Activated CD4-positive, alpha-beta T cell treated with anti-CD3 and anti-CD28 coated beads for 1 hour (primary cell): ENCODE measurements at regions not wholly inside any gene's neighbourhood (a gene's known extent, or its start where the extent isn't known, plus 50 kb on each side); places are given as distances from the start of the nearest gene placed in this dataset.
"Not testable (repeated sequence)": the region's sequence is repeated elsewhere in the genome, so short reads cannot be mapped to it uniquely, and the experiment has no call there.

Experiments used
- DNase-seq: peaks from one replicate; pipeline ENCODE4 v3.0.0-alpha.2; 2020

GRCh38 chr4:26048378-26048882 lies 134.4 kb downstream of the SMIM20 start:
- DNase-seq = no peak

- no peak for DNase-seq
Measured at GRCh38 chr4:26048950-26049349, 134.9 kb downstream of the SMIM20 start.

GRCh38 chr4:26049447-26049846 lies 135.4 kb downstream of the SMIM20 start:
- DNase-seq = no peak

- DNase-seq = no peak
Measured at GRCh38 chr4:26050212-26050643, 136.2 kb downstream of the SMIM20 start.

- DNase-seq = no peak
Measured at GRCh38 chr4:26050671-26051070, 136.7 kb downstream of the SMIM20 start.

GRCh38 chr4:26051240-26051639 lies 137.2 kb downstream of the SMIM20 start:
- no peak for DNase-seq

- no peak for DNase-seq
Measured at GRCh38 chr4:26052663-26053541, 138.9 kb downstream of the SMIM20 start.

- no peak for DNase-seq
Measured at GRCh38 chr4:26053761-26054160, 139.7 kb downstream of the SMIM20 start.

GRCh38 chr4:26055855-26056254 lies 141.8 kb downstream of the SMIM20 start:
- DNase-seq = no peak

- no peak for DNase-seq
Measured at GRCh38 chr4:26056406-26056805, 142.4 kb downstream of the SMIM20 start.

- not testable (repeated sequence) for DNase-seq
Measured at GRCh38 chr4:26057839-26058238, 143.8 kb downstream of the SMIM20 start.

- DNase-seq = no peak
Measured at GRCh38 chr4:26058537-26058936, 144.5 kb downstream of the SMIM20 start.

GRCh38 chr4:26059391-26060154 lies 145.6 kb downstream of the SMIM20 start:
- no peak for DNase-seq

- no peak for DNase-seq
Measured at GRCh38 chr4:26060286-26060685, 146.3 kb downstream of the SMIM20 start.

- DNase-seq = no peak
Measured at GRCh38 chr4:26061248-26061986, 147.4 kb downstream of the SMIM20 start.

GRCh38 chr4:26062215-26062614 lies 148.2 kb downstream of the SMIM20 start:
- DNase-seq = no peak

- not testable (repeated sequence) for DNase-seq
Measured at GRCh38 chr4:26064009-26064408, 150.0 kb downstream of the SMIM20 start.

- no peak for DNase-seq
Measured at GRCh38 chr4:26065833-26066232, 151.8 kb downstream of the SMIM20 start.

- no peak for DNase-seq
Measured at GRCh38 chr4:26067035-26067434, 153.0 kb downstream of the SMIM20 start.

- DNase-seq = no peak
Measured at GRCh38 chr4:26069218-26069617, 155.2 kb downstream of the SMIM20 start.

GRCh38 chr4:26071688-26072087 lies 157.7 kb downstream of the SMIM20 start:
- DNase-seq = no peak

GRCh38 chr4:26073886-26074560 lies 160.0 kb downstream of the SMIM20 start:
- no peak for DNase-seq
